Liver (tissue), 7 donors: ENCODE measurements at regions not wholly inside any gene's neighbourhood (a gene's known extent, or its start where the extent isn't known, plus 50 kb on each side); places are given as distances from the start of the nearest gene placed in this dataset.

Source experiments
- DNase-seq: peaks from one replicate; pipeline ENCODE4 v3.0.0-alpha.2; 2017; ENCODE audit warnings: low spot score
- H3K27ac ChIP-seq, 2 donors: one replicate each; pipeline ENCODE4 v1.7.0; 2013; ENCODE audit warnings: inconsistent platforms in 2 of 2, low read length in 2 of 2, control low read depth in 1 of 2, low read depth in 1 of 2, mild to moderate bottlenecking in 1 of 2
- H3K27me3 ChIP-seq, 4 donors: one replicate each; pipeline versions ENCODE4 v1.6.1 to v1.7.0; 2013; ENCODE audit warnings: low read length in 3 of 4, inconsistent platforms in 1 of 4, mild to moderate bottlenecking in 1 of 4, moderate library complexity in 1 of 4; ENCODE audit not compliant: control insufficient read depth in 4 of 4, insufficient read depth in 4 of 4
- H3K36me3 ChIP-seq, 4 donors: one replicate each; pipeline versions ENCODE4 v1.6.1 to v1.7.0; 2013; ENCODE audit warnings: low read length in 3 of 4, mild to moderate bottlenecking in 3 of 4, low read depth in 1 of 4, moderate library complexity in 1 of 4; ENCODE audit not compliant: control insufficient read depth in 4 of 4, insufficient read depth in 3 of 4
- H3K4me1 ChIP-seq, 4 donors: one replicate each; pipeline versions ENCODE4 v1.6.1 to v1.7.0; 2013; ENCODE audit warnings: low read length in 3 of 4, mild to moderate bottlenecking in 3 of 4, moderate library complexity in 1 of 4; ENCODE audit not compliant: control insufficient read depth in 4 of 4, insufficient read depth in 4 of 4
- H3K4me3 ChIP-seq, 3 donors: one replicate each; pipeline versions ENCODE4 v1.6.1 to v1.7.0; 2013; ENCODE audit warnings: low read length in 3 of 3, control low read depth in 1 of 3, low read depth in 1 of 3, mild to moderate bottlenecking in 1 of 3
- H3K9ac ChIP-seq, 2 donors: one replicate each; pipeline ENCODE4 v1.7.0; 2013; ENCODE audit warnings: low read length in 2 of 2, mild to moderate bottlenecking in 2 of 2, moderate library complexity in 2 of 2, control low read depth in 1 of 2, low read depth in 1 of 2
- H3K9me3 ChIP-seq, 4 donors: one replicate each; pipeline versions ENCODE4 v1.6.1 to v1.7.0; 2013; ENCODE audit warnings: low read length in 3 of 4; ENCODE audit not compliant: control insufficient read depth in 4 of 4
- FOXA1 ChIP-seq: IDR thresholded peaks from 2 replicates; pipeline ENCODE4 v1.6.1; 2016; ENCODE audit warnings: antibody characterized with exemption
- FOXA2 ChIP-seq: IDR thresholded peaks from 2 replicates; pipeline ENCODE4 v1.6.1; 2016; ENCODE audit warnings: antibody characterized with exemption
- GABPA ChIP-seq, 2 donors: IDR thresholded peaks in 1 of 2; conservative IDR thresholded peaks in 1 of 2; 2 replicates each; pipeline ENCODE4 v1.6.1; 2016; ENCODE audit warnings: antibody characterized with exemption in 2 of 2, mild to moderate bottlenecking in 1 of 2, moderate library complexity in 1 of 2
- HNF4A ChIP-seq, 2 donors: conservative IDR thresholded peaks; 2 replicates each; pipeline ENCODE4 v1.6.1; 2016; ENCODE audit warnings: antibody characterized with exemption in 2 of 2, mild to moderate bottlenecking in 2 of 2
- HNF4G ChIP-seq: IDR thresholded peaks from 2 replicates; pipeline ENCODE4 v1.6.1; 2016; ENCODE audit warnings: antibody characterized with exemption
- JUND ChIP-seq, 2 donors: IDR thresholded peaks; 2 replicates each; pipeline ENCODE4 v1.6.1; 2016; ENCODE audit warnings: antibody characterized with exemption in 2 of 2
- NR2F2 ChIP-seq: IDR thresholded peaks from 2 replicates; pipeline ENCODE4 v1.6.1; 2016; ENCODE audit warnings: antibody characterized with exemption
- RAD21 ChIP-seq, 2 donors: IDR thresholded peaks; 2 replicates each; pipeline ENCODE4 v1.6.1; 2016; ENCODE audit warnings: antibody characterized with exemption in 2 of 2, mild to moderate bottlenecking in 2 of 2
- RXRA ChIP-seq, 2 donors: IDR thresholded peaks; 2 replicates each; pipeline ENCODE4 v1.6.1; 2017 to 2018; ENCODE audit warnings: antibody characterized with exemption in 2 of 2, mild to moderate bottlenecking in 1 of 2
- TAF1 ChIP-seq: conservative IDR thresholded peaks from 2 replicates; pipeline ENCODE4 v1.6.1; 2016; ENCODE audit warnings: antibody characterized with exemption, mild to moderate bottlenecking
- YY1 ChIP-seq: IDR thresholded peaks from 2 replicates; pipeline ENCODE4 v1.6.1; 2016; ENCODE audit warnings: antibody characterized with exemption, mild to moderate bottlenecking
- WGBS: extraction: QIAGEN DNeasy Blood & Tissue Kit; methylation state at CpG from one replicate; pipeline ENCODE4 v1.1.7; 2013; 5-methylcytosine and 5-hydroxymethylcytosine counted together
- TF ChIP-seq, protein P1 (sequence below): IDR thresholded peaks from 2 replicates; pipeline ENCODE4 v1.6.1; 2016; ENCODE audit warnings: antibody characterized with exemption, mild to moderate bottlenecking
- TF ChIP-seq, protein P2 (sequence below): IDR thresholded peaks from 2 replicates; pipeline ENCODE4 v1.6.1; 2016; ENCODE audit warnings: antibody characterized with exemption
- TF ChIP-seq, protein P3 (sequence below): IDR thresholded peaks from 2 replicates; pipeline ENCODE4 v1.6.1; 2016; ENCODE audit warnings: antibody characterized with exemption
- TF ChIP-seq, protein P4 (sequence below): IDR thresholded peaks from 2 replicates; pipeline ENCODE4 v1.6.1; 2016; ENCODE audit warnings: antibody characterized with exemption
- donor health status: healthy.
- donor health status: healthy.
- donor health status: healthy.
- donor health status: healthy.

DNA sequence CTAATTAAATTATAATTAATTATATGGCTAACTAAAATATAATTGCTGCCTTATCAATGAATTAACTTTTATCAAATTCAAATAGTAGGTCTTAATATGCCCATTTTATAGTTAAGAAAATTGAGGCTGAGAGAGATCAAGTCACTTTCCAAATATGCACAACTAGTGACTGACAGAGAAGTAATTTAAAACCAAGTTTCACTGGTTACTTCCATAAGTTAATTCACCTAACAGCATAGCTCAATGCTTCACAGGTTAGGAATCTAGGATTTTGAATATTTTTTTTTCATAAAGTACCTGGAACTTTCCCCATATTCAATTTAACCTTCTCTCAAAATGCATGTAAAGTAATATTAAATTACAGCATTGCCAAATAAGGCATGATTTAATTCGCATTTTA lies 134.4 kb upstream of the VEGFC start:
- no peak overlapping the region for H3K4me3 ChIP-seq
- TF ChIP-seq, protein P1, sequence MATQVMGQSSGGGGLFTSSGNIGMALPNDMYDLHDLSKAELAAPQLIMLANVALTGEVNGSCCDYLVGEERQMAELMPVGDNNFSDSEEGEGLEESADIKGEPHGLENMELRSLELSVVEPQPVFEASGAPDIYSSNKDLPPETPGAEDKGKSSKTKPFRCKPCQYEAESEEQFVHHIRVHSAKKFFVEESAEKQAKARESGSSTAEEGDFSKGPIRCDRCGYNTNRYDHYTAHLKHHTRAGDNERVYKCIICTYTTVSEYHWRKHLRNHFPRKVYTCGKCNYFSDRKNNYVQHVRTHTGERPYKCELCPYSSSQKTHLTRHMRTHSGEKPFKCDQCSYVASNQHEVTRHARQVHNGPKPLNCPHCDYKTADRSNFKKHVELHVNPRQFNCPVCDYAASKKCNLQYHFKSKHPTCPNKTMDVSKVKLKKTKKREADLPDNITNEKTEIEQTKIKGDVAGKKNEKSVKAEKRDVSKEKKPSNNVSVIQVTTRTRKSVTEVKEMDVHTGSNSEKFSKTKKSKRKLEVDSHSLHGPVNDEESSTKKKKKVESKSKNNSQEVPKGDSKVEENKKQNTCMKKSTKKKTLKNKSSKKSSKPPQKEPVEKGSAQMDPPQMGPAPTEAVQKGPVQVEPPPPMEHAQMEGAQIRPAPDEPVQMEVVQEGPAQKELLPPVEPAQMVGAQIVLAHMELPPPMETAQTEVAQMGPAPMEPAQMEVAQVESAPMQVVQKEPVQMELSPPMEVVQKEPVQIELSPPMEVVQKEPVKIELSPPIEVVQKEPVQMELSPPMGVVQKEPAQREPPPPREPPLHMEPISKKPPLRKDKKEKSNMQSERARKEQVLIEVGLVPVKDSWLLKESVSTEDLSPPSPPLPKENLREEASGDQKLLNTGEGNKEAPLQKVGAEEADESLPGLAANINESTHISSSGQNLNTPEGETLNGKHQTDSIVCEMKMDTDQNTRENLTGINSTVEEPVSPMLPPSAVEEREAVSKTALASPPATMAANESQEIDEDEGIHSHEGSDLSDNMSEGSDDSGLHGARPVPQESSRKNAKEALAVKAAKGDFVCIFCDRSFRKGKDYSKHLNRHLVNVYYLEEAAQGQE = no peak
- H3K9me3 ChIP-seq = no peaks in the 10 kb centered on the region
- 88% methylated on average over 1 of the region's 1 CpG for WGBS
- H3K27ac ChIP-seq = no peak overlapping the region
- no peaks in the 10 kb centered on the region for H3K4me1 ChIP-seq
- DNase-seq = no peak
- H3K36me3 ChIP-seq = no peaks in the 10 kb centered on the region
- H3K27me3 ChIP-seq = peaks cover 0 to 3% (median 0%) of the 10 kb centered on the region in 4 donors
- H3K9ac ChIP-seq = no peak overlapping the region

DNA sequence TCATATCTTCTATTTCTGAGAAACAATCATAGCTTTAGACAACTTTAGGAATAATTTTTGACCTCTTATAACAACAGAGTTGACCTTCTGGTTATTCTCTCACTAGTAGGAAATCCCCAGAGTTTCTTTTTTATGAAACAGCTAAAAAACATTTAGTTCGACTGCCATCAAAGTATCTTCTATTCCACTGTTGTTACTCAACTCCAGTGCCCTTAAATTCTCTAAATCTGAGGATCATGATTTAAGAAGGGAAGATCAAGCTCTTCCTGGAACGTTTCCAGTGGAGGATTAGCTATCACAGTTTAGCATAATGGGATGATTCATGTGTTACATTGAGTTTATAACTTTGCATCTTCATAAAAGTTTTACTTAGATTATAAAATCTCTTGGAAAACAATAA lies 134.9 kb upstream of the VEGFC start:
- TF ChIP-seq, protein P1 = no peak
- no peak for TF ChIP-seq JUND (IDR thresholded peaks at IDR 0.05)
- TF ChIP-seq HNF4G = no peak
- peak; percentile 28 for TF ChIP-seq NR2F2
- no peak overlapping the region for H3K27ac ChIP-seq
- H3K4me1 ChIP-seq = no peaks in the 10 kb centered on the region
- no peak overlapping the region for H3K9ac ChIP-seq
- no peaks in the 10 kb centered on the region for H3K9me3 ChIP-seq
- H3K4me3 ChIP-seq = no peak overlapping the region
- peaks cover 0 to 3% (median 0%) of the 10 kb centered on the region in 4 donors for H3K27me3 ChIP-seq
- 45% methylated on average over 2 of the region's 2 CpGs for WGBS
- no peaks in the 10 kb centered on the region for H3K36me3 ChIP-seq
- no peak for DNase-seq

DNA sequence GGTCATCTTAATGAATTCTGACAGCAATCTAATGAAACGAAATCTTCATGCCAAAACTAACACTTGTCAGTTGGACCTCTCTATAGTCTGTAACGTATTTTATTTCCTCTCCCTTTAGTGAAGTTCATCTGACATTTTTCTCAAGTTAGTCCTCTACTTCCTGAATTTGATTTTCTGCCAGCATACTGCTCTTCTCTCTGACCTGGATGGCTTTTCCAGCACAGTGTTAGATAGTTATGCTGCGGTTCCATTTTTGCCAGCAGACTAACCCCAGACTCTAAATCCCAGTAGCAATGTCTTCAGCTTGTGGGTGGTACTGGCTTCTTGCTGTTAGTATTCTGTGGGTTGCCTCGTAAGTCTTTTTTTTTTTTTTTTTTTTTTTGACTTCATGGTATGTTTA lies 146.7 kb upstream of the VEGFC start:
- no peak for DNase-seq
- WGBS = 38% methylated on average over 4 of the region's 4 CpGs
- no peaks in the 10 kb centered on the region for H3K4me1 ChIP-seq
- H3K27ac ChIP-seq = no peak overlapping the region
- H3K4me3 ChIP-seq = no peak overlapping the region
- no peak overlapping the region for H3K9ac ChIP-seq
- no peaks in the 10 kb centered on the region for H3K27me3 ChIP-seq
- no peaks in the 10 kb centered on the region for H3K9me3 ChIP-seq
- no peaks in the 10 kb centered on the region for H3K36me3 ChIP-seq
- TF ChIP-seq FOXA2 (no peak), FOXA1 (no peak), YY1 (no peak), JUND (IDR thresholded peaks at IDR 0.05) (no peak), GABPA (IDR thresholded peaks at IDR 0.05 in 1 of 2, conservative IDR thresholded peaks at IDR 0.05 in 1 of 2) (no peak), HNF4A (conservative IDR thresholded peaks at IDR 0.05) (no peak), TAF1 (no peak), RAD21 (IDR thresholded peaks at IDR 0.05) (no peak), HNF4G (no peak), RXRA (IDR thresholded peaks at IDR 0.05) (no peak)
- TF ChIP-seq, protein P2, sequence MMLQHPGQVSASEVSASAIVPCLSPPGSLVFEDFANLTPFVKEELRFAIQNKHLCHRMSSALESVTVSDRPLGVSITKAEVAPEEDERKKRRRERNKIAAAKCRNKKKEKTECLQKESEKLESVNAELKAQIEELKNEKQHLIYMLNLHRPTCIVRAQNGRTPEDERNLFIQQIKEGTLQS = no peak
- TF ChIP-seq, protein P1 = no peak
- TF ChIP-seq, protein P3, sequence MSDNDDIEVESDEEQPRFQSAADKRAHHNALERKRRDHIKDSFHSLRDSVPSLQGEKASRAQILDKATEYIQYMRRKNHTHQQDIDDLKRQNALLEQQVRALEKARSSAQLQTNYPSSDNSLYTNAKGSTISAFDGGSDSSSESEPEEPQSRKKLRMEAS = no peak
- TF ChIP-seq, protein P4, sequence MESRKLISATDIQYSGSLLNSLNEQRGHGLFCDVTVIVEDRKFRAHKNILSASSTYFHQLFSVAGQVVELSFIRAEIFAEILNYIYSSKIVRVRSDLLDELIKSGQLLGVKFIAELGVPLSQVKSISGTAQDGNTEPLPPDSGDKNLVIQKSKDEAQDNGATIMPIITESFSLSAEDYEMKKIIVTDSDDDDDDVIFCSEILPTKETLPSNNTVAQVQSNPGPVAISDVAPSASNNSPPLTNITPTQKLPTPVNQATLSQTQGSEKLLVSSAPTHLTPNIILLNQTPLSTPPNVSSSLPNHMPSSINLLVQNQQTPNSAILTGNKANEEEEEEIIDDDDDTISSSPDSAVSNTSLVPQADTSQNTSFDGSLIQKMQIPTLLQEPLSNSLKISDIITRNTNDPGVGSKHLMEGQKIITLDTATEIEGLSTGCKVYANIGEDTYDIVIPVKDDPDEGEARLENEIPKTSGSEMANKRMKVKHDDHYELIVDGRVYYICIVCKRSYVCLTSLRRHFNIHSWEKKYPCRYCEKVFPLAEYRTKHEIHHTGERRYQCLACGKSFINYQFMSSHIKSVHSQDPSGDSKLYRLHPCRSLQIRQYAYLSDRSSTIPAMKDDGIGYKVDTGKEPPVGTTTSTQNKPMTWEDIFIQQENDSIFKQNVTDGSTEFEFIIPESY = no peak
